VCaP (cell line): ENCODE measurements at regions not wholly inside any gene's neighbourhood (a gene's known extent, or its start where the extent isn't known, plus 50 kb on each side); places are given as distances from the start of the nearest gene placed in this dataset.

Source experiments
- H3K27ac ChIP-seq: fragments of 450-650 bp; 2 replicates; pipeline ENCODE4 v1.5.1; 2017
- TF ChIP-seq, protein P1 (sequence below): fragments of 450-650 bp; conservative IDR thresholded peaks from 2 replicates; pipeline ENCODE4 v1.5.1; 2017; ENCODE audit warnings: mild to moderate bottlenecking, moderate library complexity

DNA sequence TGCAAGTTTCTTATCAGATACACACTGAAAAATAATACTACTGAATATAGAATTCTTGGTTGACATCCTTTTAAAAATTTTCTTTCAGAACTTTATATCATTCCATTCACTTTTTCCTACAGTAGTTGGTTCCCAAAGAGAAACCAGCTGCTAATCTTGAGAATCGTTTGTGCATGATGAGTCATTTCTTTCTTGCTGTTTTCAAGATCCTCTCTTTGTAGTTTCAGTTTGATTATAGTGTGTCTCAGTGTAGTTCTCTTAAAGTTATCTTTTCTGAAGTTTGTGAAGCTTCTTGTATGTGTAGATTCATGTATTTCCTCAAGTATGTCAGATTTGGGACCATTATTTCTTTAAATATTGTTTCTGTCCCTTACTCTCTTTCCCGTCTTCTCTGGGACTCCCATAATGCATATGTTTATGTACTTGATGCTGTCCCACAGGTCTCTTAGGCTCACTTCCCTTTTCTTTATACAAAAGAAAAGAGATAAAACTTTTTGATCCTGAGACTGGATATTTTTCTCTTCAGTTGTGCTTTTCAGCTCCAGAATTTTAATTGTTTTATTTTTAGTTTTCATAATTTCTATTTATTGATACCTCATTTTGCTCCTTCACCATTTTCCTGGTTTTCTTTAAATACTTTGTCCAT is 801.0 kb downstream of the TDRD15 start:
- TF ChIP-seq, protein P1, sequence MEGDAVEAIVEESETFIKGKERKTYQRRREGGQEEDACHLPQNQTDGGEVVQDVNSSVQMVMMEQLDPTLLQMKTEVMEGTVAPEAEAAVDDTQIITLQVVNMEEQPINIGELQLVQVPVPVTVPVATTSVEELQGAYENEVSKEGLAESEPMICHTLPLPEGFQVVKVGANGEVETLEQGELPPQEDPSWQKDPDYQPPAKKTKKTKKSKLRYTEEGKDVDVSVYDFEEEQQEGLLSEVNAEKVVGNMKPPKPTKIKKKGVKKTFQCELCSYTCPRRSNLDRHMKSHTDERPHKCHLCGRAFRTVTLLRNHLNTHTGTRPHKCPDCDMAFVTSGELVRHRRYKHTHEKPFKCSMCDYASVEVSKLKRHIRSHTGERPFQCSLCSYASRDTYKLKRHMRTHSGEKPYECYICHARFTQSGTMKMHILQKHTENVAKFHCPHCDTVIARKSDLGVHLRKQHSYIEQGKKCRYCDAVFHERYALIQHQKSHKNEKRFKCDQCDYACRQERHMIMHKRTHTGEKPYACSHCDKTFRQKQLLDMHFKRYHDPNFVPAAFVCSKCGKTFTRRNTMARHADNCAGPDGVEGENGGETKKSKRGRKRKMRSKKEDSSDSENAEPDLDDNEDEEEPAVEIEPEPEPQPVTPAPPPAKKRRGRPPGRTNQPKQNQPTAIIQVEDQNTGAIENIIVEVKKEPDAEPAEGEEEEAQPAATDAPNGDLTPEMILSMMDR: no peak
- H3K27ac ChIP-seq: no peak overlapping the region

DNA sequence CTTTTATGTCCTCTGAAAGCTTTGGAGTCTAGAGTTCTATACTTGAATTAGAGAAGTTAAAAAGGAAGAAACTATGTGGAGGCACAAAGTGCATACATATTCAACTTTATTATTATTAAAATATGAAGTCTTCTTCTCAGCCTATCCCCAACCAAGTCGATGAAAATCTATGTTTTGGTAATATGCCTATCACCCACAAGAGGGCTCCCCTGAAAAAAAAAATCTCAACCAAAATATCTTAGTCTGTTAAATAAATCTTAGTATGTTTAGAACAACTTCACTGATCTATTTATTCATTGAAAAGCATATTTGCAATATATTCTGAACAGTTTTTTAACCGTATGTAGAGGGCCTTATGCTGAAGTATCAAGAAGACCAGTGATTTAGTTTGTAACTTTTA is 804.5 kb downstream of the TDRD15 start:
- H3K27ac ChIP-seq: no peak overlapping the region
- TF ChIP-seq, protein P1: peak; percentile 50

DNA sequence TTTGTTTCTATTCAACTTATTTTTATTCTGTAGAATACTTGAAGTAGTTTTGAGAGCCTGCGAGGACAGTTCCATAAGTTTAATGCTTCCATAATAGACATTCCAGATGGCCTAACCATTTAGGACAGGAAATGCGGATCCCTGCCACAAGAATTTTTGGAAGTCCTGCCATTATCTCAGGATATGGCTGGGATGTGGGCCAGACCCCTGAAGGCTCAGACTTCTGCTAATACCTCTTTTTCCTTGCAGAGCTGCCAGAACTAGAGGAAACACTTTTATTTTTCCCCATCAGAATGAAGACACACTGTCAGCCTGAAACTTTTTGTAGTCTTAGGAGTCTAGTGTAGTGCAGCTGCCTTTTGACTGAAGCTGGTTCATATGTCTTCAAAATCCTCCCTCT is 806.5 kb downstream of the TDRD15 start:
- TF ChIP-seq, protein P1: no peak
- no peak overlapping the region for H3K27ac ChIP-seq

DNA sequence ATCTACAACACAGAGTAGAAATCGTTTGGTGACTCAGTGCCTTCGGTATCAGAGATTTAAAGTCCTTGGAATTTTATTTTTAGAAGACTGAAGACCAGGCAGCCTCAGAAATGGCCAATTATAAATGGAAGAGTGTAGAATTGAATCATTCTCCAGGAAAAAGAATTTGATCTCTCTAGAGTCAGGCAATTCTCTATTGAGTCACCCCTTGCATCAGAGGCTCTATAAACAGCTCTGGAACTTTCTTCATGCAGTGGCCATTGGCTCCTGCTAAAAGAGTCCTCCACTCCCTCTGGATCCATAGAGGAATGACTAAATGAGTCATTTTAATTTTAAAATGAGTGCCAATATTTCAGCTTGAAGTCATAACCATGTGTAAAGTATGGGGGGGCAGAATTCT is 816.2 kb downstream of the TDRD15 start:
- no peak overlapping the region for H3K27ac ChIP-seq
- TF ChIP-seq, protein P1: no peak

DNA sequence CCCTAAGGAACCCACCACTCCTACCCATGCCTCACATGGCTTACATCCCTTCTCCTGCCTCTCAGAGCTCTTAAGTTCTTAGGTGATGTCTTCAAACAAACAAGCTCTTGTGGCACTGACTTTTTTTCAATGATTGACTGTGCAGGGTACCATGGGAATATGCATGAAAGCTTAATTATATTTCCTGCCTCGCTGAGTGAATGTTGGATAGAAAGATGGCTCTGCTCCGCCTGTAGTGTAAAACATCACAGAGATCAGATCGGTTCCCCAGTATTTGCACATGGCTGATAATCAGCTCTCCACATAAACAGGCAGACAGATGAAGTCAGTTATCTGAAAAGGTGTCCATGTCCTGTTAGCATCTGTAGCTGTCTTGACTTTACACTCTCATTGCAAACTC is 820.8 kb downstream of the TDRD15 start:
- TF ChIP-seq, protein P1: no peak
- H3K27ac ChIP-seq: no peak overlapping the region

DNA sequence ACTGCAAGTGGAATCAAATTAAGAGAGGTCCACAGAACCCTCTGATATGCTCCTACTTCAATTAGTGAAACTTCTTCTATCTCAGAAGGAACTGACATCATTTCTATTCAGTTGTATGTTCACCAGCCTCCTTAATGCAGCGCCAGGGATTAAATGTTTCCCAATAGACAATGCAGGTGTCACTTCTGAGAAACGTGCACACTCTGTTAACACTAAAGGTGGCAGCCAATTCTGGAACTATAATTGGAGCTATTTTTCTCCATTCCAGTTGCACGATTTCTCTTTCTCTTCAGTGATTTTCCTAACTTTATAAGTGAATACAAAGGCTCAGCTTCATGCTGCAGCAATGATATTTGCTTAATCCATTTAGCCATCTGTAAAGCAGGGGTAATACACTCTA is 821.9 kb downstream of the TDRD15 start:
- H3K27ac ChIP-seq: no peak overlapping the region
- TF ChIP-seq, protein P1: no peak

DNA sequence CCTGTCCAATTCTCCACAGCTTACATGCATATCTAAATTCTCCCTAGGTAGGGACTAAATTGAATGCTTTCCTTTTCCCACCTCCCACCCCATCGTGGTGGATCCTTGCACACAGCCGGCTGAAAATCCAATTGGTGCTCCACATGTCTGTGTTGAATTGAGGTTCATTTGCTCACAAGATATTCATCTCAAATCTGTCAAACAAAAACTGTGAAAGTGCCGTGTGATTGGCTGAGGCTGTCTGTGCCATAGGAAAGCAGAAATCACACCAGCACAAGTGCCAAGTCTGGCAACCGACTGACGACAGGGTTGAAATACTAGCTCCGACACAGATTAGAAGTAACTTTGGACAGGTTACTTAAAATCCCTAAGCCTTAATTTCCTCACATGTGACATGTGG is 823.3 kb downstream of the TDRD15 start:
- no peak overlapping the region for H3K27ac ChIP-seq
- TF ChIP-seq, protein P1: no peak
